ENCODE measurements at regions not wholly inside any gene's neighbourhood (a gene's known extent, or its start where the extent isn't known, plus 50 kb on each side); places are given as distances from the start of the nearest gene placed in this dataset.
"Not testable (repeated sequence)": the region's sequence is repeated elsewhere in the genome, so short reads cannot be mapped to it uniquely, and the experiment has no call there.

- no peak for DNase-seq
Observed at GRCh38 chr17:71516149-71516548, 604.7 kb upstream of the SOX9 start.

DNA sequence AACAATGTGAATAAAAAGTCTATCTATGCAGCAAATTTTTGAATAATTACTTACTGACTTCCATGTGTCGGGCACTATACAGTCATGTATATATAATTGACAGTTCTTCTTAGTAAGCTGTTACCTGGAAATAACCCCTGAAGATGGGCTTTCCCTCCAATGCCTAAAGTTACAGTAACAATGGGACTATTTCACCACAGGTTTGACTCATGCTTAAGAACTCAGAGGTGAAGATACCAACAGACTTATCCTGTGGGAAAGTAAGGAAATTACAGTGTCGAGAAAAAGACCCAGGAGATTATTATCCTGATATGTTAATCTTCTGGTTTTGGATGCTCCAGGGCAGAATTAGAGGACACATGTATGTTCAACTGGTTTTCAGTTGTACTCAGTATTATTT, 601.5 kb upstream of the SOX9 start:
- DNase-seq = no peak

GRCh38 chr17:71521724-71522123, 599.1 kb upstream of the SOX9 start:
- no peak for DNase-seq

DNA sequence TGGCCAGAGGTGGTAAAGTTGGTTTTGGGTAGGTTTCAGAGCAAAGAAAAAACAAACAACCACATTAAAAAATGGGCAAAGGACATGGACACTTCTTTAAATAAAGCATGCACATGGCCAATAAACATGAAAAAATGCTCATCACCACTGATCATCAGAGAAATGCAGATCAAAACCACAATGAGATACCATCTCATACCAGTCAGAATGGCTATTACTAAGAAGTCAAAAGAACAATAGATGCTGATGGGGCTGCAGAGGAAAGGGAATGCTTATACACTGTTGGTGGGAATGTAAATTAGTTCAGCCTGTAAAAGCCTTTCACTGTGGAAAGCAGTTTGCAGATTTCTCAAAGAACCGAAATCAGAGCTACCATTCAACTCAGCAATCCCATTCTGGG, 598.4 kb upstream of the SOX9 start:
- no peak for DNase-seq

- DNase-seq = no peak
Observed at GRCh38 chr17:71527311-71527710, 593.5 kb upstream of the SOX9 start.

GRCh38 chr17:71528210-71528609, 592.6 kb upstream of the SOX9 start:
- no peak for DNase-seq

DNA sequence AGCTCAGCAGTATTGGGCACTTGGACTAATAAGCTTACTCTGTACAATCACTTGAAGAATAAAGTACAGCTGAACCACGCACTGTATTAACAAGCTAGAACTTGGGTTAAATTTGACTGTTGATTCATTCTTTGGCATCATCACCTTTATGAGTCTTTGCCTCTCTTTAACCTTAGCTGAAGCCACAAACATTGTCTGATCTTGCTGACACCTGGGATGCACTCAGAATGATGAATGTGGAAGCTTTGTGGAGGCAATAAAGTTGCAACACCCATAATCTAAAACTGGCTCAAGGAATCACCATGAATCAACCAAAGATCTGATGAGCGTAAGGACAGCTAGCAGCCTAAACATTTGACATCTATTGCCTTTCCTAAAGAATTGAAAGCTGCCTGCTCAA, 590.6 kb upstream of the SOX9 start:
- no peak for DNase-seq

DNA sequence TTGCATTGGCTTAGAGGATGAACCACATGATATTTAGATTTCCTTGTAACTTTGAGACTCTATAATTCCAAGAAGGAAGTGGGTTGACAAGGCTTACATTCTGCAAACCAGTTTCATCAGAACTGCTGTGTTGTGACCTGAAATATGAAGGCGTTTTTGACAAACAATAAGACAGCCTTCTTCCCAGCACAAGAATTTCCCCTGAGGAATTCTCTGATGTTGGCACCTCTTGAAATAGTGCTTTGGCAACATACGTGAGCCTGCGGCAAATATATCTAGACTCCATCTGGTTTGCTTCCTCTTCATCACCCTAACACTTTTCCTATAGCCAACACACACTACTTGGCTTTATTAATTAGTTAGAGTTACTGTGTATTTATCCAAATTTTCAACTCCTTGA, 585.5 kb upstream of the SOX9 start:
- DNase-seq = no peak

DNA sequence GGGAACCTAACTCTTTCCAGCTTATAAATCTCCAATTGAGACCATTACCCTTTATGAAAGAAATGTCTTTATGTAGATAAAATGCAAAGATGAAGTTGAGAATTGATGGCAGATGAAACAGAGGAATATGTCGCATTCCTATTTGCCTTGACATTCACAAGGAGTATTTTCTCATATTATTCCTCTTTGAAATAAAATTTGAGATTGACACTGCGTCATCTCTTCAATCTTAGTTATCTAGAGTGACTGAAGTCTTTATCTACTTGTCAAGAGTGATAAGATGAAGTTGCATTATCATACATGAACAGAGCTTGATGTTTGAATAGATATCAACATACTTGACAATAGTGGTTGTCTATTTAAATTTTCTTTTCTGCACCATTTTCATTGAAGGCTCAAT, 574.4 kb upstream of the SOX9 start:
- no peak for DNase-seq

DNA sequence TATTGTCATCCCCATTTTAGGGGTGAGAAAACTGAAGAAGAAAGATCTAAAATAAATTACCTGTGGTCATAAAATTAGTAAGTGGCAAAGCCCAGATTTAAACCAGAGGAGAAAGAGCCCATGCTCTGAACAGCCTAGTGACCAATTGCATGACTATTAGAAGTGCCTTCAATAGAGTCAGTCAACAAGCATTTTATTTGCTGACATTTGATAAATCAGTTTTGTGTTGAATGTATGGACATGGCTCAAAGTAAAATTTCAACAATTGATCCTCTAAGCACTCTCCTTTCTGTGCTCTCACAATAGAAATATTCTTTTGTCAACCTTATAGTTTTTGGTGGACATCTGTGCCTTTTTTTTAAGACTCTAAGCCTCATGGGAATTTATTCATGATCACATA, 572.9 kb upstream of the SOX9 start:
- DNase-seq = no peak

- DNase-seq = no peak
Observed at GRCh38 chr17:71548540-71549190, 572.2 kb upstream of the SOX9 start.

- no peak for DNase-seq
Observed at GRCh38 chr17:71550675-71551074, 570.1 kb upstream of the SOX9 start.

DNA sequence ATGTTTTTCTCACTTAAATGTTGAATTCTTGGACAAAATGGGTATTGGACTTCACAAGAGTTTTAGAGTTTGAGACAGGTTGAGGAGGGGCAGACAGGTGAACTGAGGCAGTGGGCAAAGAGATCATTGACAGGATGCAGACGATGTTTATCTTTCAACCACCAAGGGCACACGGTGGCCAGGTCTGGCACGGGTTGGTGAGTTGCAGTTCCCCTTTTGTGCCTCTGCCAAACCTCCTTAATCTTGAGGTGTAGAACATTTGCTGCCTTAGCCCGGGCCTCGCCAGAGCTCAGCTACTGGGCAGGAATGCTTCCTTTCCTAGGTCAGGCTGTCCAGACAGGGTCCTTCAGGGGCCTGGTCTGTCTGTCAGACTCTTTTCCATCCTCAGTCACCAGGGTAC, 567.4 kb upstream of the SOX9 start:
- DNase-seq = no peak

- DNase-seq = no peak
Observed at GRCh38 chr17:71558901-71559300, 561.9 kb upstream of the SOX9 start.

GRCh38 chr17:71572343-71572742, 548.5 kb upstream of the SOX9 start:
- no peak for DNase-seq

- no peak for DNase-seq
Observed at GRCh38 chr17:71578446-71578845, 542.4 kb upstream of the SOX9 start.

DNA sequence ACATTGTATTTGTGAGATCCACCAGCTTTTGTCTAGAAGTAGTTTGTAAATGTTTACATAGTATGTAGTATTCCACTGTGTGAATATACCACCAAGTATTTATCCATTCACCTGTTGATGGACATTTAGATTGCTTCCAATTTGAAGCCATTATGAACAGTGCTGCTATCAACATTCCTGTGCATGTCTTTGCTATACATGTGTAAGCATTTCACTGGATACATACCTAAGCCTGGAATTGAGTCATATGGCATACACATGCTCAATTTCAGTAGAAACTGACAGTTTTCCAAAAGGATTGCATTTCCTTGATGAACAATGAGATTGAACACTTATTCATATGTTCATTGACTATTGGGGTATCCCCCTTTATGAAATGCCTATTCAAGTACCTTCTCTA, 540.6 kb upstream of the SOX9 start:
- no peak for DNase-seq

DNA sequence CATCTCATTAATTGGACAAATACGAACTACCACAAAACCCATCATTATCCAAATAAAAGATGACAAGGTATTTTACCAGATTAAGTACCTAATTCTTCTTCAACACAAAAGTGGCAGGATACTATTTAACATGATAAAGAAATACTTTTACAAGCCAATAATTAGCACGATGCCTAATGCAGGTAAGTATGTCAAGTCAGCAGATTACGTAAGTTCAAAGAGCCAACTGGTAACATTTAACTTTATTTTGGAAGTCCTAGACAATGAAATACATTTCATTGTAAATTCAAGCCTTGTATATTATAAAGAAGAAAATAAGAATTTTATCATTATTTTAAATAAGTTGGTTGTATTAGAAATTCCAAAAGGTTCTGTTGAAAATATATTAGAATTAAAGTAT, 535.3 kb upstream of the SOX9 start:
- no peak for DNase-seq

DNA sequence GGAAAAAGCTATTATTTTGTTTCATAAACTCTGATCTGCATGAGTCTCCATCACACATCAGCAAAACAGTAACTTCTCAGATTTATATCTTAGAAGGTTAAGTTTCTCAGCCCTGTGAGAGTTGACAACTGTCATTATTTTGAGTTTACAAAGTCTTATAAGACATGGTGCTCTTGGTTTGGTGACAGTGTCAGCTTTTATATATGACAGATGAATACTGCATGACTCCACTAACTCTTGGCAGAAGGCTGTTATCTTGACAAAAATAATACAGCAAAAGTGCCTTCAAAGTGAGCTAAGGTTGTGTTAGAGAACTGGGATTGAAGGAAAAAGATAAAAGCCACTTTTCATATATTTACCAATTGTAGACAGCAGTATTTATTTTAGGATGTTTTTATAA, 528.4 kb upstream of the SOX9 start:
- DNase-seq = no peak

DNA sequence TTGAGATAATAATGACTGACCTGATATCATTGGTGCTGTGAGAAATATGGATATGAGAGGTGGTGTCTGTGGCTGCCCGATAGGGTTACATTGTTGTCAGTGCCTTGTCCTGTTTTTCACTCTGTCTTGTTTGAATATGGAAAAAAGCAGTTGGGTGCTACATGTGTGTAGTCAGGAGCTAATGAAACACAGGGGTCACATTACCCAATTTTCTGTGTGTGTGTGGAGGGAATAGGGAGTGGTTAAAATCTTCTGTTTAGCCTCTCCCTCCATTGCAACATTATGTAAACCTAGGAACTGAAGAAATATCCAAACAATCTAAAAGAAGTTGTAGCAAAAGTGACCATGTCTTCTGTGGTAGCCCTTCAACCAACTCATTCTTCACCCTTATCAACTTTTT, 527.7 kb upstream of the SOX9 start:
- no peak for DNase-seq

DNA sequence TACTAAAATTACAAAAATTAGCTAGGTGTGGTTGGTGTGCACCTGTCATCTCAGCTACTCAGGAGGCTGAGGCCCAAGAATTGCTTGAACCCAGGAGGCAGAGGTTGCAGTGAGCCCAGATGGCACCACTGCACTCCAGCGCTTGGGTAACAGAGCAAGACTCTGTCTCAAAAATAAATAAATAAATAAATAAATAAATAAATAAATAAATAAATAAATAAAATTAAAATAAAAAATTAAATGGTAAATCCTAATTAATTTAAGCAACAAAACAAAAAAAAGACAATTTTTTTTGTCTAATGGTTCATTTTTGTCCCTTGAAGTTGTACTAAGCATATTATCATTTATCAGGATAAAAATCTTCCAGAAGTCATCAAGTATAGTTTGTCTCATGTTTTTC, 521.2 kb upstream of the SOX9 start:
- DNase-seq = not testable (repeated sequence)

GRCh38 chr17:71600137-71600789, 520.6 kb upstream of the SOX9 start:
- DNase-seq = no peak

DNA sequence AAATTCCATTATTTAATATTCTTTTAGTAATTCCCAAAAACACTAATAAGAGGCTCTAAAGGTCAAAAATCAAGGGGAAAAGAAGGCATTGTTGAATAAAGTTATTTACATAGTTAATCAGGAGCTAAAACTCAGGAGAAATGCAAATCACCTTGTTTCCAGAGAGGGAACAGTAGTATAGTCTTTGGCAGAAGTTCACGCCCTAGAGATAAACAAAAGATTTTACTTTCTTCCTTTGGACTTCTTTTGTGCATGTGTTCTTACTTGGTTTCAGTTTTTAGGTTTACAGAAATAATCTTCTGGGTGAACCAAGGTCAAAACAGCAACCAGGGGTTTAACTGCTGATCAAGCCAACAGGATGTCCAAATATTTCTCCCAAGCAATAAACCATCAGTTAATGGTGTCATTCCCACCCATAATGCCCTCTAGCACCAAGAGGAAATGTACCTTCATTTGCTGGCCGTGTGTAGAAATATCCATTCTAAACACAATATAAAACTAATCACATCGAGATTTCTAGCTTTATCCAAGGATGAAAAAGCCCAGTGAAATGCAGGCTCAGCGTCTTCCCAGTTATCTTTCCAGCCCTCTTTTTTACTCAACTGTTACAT, 518.8 kb upstream of the SOX9 start:
- no peak for DNase-seq

- no peak for DNase-seq
Observed at GRCh38 chr17:71613996-71614395, 506.8 kb upstream of the SOX9 start.

DNA sequence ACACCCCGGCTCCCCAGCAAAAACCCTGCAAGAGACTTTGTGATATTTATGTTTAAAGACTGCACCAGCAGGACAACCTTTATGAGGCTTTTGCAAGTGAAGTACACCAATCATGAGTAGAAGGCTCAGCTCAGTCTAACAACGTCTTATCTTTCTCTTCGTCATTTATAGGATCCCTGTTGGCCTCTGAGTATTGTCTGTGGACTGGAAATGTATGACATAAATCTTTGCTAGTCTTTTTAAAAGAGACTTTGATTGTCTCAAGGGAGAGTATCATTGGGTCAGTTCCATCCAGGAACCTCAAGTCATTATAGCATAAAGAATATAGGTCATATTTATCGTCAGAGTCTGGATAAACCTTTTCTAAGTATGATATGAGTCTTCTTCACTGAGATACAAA, 505.0 kb upstream of the SOX9 start:
- DNase-seq = no peak
